Limb (tissue), 2 donors: ENCODE measurements at regions not wholly inside any gene's neighbourhood (a gene's known extent, or its start where the extent isn't known, plus 50 kb on each side); places are given as distances from the start of the nearest gene placed in this dataset.

Source experiments
- DNase-seq, 2 donors: peaks; one replicate each; pipeline ENCODE4 v3.0.0-alpha.2; 2016; ENCODE audit errors: extremely low spot score in 2 of 2

DNA sequence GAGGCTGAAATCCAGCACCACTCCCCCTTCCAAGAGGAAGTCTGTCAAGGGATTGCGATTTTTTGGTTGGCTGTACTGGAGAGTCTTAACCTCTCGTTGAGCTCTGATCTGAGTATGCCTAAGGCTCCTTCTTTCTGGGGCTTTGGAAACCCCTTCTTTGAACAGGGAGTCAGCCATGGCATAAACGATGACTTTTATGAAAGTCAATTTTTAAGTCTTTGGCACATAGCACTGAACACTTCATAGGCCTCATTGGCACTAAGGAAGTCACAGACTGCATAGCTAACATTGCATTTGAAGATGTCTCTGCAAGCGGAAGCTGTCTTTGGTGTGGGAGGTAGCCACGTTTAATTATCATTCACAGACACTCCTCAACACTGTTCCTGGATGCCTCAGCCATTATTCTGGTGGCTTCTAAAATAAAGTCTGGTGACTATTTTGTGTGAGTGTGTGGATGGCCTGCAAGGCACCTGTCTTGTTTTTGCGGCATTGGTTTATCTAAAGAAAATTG, 148.2 kb upstream of the NCK2 start:
- no peak for DNase-seq

DNA sequence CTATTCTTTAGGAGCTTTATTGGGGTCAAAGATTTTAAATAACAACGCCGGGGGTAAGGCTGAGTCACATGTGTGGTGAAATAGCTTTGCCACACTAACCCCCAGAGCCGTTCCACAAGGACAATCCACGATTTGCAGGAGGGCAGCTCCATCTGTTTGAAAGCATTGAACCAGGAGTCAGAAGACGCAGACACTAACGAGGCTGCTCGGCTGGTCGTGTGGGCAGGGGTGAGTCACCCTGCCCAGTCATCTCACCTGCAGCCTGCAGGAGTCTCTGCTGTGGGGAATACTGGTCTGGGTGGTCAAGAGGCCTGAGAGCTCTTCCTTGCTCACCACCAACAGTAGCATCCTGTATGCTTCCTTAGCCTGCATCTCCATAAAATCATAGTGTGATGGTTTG, 149.2 kb upstream of the NCK2 start:
- no peak for DNase-seq

DNA sequence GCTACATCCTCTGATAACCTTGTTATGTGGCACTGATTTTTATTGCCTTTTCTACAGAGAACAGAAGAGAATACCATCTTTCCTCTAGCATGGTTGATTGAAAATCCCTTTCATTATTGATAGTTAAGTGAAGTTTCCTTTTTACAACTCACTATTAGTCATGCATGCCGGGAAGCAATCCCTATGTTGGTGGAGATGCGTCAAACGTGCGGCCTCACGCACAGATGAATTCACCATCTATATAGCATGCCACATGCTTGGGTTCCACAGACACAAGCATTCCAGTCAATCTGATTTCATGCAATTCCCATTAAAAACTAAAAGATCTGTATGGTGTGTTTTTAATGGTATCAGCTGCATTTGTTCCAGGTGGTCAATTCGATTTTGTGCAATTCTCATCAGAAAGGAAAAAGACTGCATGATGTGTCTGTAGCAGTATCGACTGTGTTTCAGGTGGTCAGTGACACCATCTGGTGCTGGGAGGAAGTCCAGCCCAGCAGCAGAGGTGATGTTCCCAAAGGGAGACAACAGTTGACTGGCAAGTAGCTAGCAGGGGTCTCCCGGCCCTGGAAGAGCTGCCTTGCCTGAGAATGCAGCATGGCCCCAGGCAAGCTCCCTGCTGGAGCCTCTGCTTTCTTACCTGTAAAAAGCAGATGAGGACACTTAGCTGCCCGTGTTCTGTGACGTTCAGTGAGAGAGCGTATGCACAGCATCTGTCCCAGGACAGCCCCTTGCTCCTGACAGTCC, 151.3 kb upstream of the NCK2 start:
- no peak for DNase-seq

DNA sequence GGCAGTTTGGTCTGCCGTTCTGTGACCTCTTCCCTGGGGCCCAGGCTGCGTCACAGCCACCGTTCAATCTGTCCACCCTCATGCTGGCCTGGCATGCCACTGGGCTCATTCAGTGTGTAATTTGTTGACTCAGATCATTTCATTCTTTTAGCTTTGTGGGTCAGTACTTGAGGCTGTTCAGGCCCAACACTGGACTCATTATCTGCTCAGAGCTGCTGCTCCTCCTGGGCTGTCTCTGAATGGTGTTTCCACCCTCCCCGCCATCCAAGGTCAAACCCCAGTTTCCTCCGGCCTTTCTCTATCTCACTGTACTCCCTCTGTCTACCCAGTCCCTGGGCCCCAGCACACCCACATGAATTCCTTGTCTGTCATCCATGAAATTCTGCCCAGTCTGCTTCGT, 152.4 kb upstream of the NCK2 start:
- DNase-seq: no peak

DNA sequence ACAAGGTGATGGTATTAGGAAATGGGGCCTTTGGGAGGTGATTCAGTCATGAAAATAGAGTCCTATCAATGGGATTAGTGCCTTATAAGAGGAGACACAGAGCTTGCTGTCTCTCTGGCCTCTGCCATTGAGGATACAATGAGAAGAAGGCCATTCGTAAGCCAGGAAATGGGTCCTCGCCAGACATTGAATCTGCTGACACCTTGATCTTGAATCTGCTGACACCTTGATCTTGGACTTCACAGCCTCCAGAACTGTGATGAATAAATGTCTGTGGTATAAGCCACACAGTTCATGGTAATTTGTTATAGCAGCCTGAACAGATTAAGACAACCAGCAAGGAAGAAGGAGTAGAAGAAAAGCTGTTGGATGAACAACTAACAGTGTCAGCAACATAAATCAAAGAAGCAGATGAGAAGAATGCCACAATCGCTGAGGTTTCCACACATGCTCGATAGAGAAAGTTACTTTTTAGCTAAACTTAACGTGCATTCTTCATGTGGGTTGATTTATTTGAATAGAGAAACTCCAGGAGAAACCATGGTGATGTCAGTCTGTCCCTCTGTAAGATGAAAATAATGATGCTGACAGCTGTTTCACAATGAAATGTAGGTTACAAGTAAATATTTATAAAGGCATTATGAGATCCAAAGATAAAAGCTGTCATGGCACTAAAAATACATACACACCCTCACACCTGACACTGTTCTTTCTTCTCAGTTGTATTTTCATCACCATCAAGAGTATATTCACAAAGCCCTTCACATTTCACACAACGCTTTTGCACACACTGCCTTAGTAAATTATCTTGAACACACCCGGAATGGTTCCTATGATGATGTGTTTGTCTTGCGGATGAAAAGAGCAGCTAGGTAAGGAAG, 153.7 kb upstream of the NCK2 start:
- no peak for DNase-seq

DNA sequence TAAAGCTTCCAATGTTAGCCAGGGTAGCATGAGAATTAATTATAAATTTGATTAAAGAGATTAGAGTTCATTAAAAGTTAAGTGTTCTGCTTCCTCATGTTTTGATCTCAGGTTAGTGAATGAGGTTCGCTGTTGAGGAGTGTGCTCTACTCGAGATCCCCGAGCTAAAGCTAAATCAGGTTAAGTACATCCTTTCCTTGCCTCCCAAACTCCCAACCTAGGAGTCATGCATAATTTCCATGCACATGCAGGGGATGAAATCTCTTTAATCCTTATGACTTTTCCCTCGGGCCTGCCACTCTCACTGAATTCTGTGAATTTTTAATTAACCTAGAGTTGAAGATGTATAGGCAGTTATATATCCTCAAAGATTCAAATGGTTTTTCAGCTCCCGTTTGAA, 156.1 kb upstream of the NCK2 start:
- no peak for DNase-seq

DNA sequence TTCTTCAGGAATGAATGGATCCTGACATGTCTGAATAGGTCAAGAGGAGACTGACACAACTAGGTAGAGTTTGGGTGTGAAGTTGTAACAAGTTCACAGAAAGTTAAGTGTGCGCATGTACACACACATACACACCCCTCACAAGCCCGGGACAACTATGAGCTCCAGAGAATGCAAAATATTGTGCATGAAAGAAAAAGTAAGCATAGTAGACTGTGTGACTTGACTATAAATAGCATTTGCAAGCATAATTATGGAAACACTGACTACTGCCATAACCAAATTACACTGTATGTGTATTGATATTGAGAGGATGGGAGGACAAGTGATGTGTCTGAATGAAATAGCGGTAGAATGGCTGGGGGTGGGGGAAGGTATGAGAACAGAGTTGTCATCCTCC, 157.1 kb upstream of the NCK2 start:
- no peak for DNase-seq

DNA sequence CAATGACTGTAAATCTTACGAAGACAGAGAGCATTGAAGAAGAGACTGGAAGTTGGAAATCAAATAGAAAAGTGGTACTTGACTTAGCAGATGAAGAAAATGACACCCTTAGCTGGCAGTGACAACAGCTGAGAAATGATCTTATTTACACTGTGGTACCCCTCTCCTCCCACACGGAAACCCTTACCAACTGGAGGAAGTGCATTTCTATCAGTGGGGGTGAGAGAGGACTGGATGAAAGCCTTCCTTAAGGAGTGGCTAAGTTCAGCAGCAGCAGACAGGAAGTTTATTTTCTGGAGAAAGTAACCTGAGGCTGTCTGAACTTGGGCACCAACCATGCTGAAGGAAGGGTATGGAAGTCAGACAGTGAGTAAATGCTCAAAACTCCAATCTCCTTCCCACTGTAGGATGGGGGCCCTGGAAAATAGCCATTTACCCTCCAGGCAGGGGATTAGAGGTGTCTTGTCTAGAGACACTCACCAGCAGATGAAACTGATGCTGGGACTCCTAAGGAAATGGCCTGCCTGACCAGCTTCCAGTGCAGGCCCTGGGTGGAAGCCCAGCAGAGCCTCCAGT, 160.2 kb upstream of the NCK2 start:
- DNase-seq: no peak

DNA sequence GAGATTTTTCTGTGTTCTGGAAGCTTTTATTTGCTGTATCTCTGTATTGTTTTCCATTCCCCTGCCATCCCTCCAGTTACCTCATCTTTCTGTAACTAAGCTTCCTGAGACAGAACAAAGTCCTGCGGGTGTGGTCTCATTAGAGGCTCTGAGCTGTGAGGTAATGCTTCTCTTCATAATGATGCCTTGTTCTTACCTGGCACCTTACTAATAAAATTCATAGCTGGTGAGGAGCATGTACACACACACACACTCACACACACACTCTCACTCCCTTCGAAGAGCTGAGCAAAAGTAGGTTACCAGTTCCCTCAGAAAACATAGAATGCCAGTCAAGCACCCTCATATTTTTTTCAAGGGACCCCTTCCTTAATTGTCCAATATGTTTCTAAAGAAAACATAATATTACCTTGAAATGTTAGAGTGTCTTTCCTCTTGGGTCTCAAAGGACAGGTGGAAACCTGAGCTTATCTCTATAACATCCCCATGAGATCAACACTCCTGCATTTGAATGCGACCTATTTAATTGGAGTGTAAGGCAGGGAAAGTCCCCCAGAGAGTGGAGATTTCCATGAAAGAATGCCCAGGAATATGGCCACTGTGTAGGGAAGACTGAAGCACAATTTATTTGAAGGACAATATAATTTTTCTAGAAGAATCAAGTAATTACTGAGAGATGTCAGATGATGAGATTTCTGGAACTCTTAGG, 161.6 kb upstream of the NCK2 start:
- DNase-seq: no peak

DNA sequence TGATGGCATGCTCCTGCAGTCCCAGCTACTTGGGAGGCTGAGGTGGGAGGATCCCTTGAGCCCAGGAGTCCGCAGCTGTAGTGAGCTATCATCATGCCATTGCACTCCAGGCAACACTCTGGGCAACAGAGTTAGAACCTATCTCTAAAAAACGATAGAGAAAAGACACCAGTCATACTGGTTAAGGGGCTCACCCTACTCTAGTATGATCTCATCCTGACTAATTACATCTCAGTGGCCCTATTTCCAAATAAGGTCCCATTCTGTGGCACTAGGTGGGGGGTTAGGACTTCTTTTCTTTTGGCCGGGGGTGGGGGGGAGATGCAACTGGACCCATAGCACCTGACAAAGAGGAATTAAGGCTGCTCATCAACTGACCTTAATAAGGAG, 163.2 kb upstream of the NCK2 start:
- DNase-seq: no peak

DNA sequence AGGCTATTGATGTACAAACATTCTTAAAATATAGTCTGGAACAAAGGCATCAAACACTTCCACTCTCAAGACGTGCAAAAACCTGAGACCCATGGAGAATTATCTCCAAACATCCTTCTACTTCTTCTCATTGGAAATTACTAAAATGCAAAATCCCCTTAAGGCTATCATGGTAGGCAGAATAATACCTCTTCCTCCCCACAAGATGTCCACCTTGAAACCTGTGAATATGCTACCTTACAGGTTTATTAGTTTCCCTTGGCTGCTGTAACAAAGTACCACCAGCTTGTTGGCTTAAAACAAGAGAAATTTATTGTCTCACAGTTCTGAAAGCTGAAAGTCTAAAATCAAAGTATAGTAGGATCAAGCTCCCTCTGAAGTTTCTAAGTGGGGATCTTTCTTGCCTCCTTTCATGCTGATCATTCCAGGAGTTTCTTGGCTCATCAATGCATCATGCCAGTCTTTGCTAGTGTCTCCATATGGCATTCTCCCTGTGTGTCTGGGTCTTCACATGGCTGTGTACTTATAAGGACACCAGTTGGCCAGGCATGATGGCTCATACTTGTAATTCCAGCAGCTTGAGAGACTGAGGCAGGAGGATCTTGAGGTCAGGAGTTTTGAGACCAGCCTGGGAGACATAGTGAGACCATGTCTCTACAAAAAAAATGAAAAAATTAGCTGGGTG, 163.7 kb upstream of the NCK2 start:
- DNase-seq: no peak

DNA sequence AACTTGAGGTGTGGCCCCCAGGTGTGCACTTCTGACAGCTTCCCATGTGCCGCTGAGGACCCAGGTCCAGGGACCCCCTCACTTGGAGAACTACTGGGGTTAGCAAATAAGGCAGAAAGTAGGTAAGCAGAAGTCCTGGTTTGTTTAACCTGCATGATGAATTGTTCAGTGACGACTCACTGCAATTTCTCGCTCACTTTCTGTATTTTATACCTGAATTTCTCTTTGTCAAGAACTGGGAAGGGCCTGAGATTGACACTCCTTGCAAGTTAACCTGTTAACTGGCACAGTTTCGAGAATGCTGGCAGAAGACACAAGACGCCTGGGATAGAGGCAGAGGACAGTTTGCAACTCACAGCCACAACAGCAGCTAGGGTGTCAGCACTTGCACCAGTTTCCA, 164.5 kb upstream of the NCK2 start:
- no peak for DNase-seq

DNA sequence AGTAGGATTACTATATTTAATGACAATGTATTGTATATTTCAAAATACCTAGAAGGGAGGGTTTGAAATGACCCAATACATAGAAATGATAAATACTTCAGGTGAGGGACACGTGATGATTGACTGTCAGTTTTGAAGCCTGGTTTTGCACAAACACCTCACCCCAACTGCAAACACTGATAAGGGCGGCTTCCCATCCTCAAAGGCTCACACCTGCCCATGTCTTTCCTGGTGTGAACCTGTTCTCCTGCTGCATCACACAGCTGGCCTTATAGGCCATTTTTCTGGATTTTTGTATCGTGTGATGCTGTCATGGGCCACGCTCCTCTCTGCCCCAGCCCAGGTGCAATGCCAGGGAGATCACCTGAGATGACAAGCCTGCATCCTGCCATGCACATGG, 166.5 kb upstream of the NCK2 start:
- DNase-seq: no peak

DNA sequence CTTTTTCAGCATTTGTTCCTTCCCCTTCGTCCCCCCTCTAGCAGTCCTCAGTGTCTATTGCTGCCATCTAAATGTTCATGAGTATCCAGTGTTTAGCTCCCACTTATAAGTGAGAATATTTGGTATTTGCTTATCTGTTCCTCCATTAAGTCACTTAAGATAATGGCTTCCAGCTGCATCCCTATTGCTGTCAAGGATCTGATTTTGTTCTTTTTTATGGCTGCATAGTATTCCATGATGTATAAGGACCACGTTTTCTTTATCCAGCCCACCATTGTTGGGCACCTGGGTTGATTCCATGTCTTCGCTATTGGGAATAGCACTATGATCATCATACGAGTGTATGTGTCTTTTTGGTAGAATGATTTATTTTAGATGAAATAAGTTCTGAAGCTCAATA, 166.9 kb upstream of the NCK2 start:
- no peak for DNase-seq

DNA sequence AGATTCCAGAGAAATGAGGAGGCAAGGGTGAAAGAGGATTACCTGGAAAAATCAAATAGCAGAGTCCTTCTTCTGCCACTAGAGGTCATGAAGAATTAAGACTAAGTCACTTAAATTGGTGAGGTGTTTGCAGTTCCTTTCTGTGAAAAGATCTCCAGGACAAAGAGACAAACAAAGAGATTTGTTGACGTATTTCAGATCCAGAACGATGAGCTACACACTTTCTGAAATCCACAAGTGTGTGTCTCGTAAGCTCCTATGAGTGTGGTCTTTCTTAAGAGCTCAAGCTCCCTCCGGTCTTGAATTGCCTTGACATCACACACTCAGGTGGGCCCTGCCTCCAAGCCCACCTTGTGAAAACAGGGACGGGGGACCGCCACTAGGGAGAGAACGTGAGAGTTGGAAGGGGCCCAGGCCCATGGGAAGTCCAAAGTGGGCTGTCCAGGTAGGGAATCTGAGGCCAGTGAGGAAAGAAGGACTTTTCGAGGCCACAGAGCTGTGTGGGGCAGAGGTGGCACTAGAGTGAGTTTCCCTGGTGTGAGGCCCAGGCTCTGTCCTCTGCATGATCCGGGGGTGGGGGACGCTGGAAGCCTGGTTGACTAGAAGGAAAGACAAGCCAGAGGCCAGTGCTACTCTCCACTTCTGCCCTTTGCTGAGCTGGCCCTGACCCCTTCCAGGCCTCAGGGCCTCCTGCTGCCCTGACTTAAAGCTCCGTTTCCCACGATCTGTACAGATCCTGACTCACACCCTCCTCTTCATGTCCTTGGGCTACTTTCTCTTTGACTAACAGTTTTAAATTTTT, 168.1 kb upstream of the NCK2 start:
- peak; percentile 40 to 81 for DNase-seq

DNA sequence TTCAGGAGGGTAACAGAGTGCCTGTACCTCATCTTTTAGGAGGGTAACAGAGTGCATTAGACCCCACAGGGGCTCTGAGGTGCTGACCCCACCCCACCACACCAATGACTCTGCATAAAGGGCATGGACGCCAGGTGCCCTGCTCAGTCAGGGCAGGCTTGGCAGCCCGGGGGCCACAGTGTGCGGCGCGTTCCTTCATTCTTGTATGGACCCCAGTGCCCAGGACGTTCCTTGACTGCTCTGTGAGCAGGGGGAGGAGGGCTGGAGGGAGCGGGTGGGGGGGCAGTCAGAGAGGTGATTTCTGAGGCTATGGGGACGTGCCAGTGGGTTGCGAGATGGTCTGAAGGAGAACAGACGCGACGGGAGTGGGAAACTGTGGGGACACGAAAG, 168.7 kb upstream of the NCK2 start:
- DNase-seq: no peak

DNA sequence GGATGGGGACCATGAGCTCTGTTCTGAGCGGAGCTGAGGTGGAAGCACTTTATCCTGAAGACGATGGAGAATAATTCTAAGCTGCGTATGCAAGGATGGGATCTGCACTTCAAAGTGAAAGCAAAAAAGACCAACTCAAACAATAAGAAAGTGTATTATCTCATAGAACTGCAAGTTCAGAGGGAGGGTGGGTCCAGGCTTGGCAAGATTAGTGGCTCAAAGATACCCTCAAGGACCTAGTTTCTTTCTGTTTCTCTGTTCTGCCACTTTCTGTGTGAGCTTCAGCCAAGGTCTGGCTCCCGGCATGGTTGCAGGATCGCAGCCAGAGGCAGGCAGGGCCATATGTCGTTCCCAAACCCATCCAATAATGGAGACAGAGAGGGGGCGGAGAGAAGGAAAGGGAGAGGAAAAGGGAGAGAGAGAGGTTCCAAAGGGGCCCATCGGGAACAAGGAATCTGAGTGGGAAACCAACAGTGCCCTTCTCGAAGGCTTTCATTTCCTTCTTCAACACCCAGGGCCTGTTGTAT, 169.2 kb upstream of the NCK2 start:
- DNase-seq: no peak

DNA sequence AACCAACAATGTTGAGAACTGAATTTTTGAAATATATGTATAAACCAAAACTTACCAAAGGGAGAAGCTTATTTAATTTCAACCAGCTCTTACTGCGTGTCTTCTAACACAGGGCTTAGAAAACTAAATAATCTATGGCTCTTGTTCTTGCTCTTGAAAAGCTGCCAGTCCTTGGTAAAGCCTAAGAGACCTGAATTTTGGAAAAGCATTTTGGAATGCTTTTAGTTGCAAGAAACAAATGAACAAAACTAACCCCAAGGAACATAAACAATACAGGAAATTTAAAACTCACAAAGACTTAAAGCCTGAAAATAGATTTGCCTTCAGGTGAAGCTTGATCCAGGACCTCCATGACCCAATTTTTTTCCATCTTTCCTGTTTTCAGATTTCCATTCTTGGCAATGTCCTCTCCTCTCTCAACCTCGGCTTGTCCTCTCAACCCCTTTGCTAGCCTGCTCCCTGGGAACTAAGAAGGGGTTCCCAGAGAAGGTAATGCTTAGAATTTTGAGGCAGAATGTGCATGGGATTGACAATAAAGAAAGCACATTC, 169.8 kb upstream of the NCK2 start:
- DNase-seq: no peak

DNA sequence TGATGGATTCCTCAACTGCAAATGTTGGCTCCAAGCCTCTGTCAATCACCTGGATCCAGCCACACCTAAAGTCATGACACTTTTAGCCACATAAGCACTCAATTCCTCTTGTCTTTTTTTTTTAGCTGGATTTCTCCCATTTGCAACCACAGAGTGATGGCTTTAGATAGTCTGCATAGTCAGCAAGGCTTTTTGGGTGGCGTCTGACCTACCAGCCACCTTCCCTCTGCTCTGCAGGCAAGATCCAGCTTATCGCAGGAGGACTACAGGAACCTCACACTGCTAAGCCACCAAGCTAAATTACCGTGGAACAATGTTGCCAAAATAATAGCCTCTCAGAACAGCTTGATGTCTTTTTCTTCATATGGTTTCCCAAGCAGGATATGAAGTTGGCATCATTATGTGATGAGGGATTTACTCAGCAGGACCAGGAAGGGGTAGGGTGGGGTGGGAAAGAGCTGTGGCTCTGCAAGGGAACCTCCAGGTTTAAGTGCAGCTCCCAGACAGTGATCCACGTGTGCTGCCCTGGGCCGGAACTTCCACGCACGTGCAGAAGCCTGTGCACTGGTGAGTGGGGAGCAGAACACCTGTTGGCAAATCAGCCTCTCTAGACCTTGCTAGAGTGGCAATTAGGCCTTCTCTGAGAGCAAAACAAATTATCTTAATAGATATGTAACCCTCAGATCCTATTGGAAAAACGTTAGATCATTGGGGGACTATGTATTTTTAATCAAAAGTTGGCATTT, 170.6 kb upstream of the NCK2 start:
- no peak for DNase-seq
